ENCODE measurements at regions not wholly inside any gene's neighbourhood (a gene's known extent, or its start where the extent isn't known, plus 50 kb on each side); places are given as distances from the start of the nearest gene placed in this dataset.

- ChIA-PET CTCF (no interaction called here), POLR2A (no interaction called here)
- TF ChIP-seq FOSB (CRISPR knock-in tag; IDR thresholded peaks at IDR 0.05) = no peak
- TF ChIP-seq, protein P1, sequence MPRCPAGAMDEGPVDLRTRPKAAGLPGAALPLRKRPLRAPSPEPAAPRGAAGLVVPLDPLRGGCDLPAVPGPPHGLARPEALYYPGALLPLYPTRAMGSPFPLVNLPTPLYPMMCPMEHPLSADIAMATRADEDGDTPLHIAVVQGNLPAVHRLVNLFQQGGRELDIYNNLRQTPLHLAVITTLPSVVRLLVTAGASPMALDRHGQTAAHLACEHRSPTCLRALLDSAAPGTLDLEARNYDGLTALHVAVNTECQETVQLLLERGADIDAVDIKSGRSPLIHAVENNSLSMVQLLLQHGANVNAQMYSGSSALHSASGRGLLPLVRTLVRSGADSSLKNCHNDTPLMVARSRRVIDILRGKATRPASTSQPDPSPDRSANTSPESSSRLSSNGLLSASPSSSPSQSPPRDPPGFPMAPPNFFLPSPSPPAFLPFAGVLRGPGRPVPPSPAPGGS (IDR thresholded peaks at IDR 0.05) = no peak
- Histone ChIP-seq H3K4me3 (no peak overlapping the region), H3K9me3 (no peaks in the 10 kb centered on the region), H3K4me1 (no peaks in the 10 kb centered on the region), H3K27ac (no peak overlapping the region), H3K4me2 (no peak overlapping the region)
- no peak for ATAC-seq
- FAIRE-seq = no peak
- no peak for DNase-seq (ENCODE audit: low read depth in 1 of 2, low spot score in 1 of 2)
Measured at GRCh38 chr4:35867057-35867456, 377.3 kb downstream of the ARAP2 start.

- POLR2A ChIA-PET = no interaction called here
- DNase-seq (ENCODE audit: low read depth in 1 of 2, low spot score in 1 of 2) = no peak
Measured at GRCh38 chr4:35872273-35872672, 372.0 kb downstream of the ARAP2 start.

GRCh38 chr4:35879479-35879878, 364.8 kb downstream of the ARAP2 start:
- DNase-seq (ENCODE audit: low read depth in 1 of 2, low spot score in 1 of 2) (no peak), FAIRE-seq (no peak), ATAC-seq (no peak)
- CTCF ChIA-PET = no interaction called here
- Histone ChIP-seq H3K4me3 (no peak overlapping the region), H3K4me2 (no peak overlapping the region), H3K27ac (no peak overlapping the region), H3K4me1 (no peaks in the 10 kb centered on the region), H3K9me3 (no peaks in the 10 kb centered on the region)
- TF ChIP-seq JUNB (IDR thresholded peaks at IDR 0.05) = no peak
- no peak for TF ChIP-seq ESRRA (IDR thresholded peaks at IDR 0.05; ENCODE audit: borderline replicate concordance, low read length)
- no peak for TF ChIP-seq HOXB5 (CRISPR knock-in tag; IDR thresholded peaks at IDR 0.05)
- TF ChIP-seq EP300 (IDR thresholded peaks at IDR 0.05) = no peak
- TF ChIP-seq, protein P2, sequence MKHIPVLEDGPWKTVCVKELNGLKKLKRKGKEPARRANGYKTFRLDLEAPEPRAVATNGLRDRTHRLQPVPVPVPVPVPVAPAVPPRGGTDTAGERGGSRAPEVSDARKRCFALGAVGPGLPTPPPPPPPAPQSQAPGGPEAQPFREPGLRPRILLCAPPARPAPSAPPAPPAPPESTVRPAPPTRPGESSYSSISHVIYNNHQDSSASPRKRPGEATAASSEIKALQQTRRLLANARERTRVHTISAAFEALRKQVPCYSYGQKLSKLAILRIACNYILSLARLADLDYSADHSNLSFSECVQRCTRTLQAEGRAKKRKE (CRISPR knock-in tag; IDR thresholded peaks at IDR 0.05; ENCODE audit: low read depth) = no peak
- TF ChIP-seq, protein P3, sequence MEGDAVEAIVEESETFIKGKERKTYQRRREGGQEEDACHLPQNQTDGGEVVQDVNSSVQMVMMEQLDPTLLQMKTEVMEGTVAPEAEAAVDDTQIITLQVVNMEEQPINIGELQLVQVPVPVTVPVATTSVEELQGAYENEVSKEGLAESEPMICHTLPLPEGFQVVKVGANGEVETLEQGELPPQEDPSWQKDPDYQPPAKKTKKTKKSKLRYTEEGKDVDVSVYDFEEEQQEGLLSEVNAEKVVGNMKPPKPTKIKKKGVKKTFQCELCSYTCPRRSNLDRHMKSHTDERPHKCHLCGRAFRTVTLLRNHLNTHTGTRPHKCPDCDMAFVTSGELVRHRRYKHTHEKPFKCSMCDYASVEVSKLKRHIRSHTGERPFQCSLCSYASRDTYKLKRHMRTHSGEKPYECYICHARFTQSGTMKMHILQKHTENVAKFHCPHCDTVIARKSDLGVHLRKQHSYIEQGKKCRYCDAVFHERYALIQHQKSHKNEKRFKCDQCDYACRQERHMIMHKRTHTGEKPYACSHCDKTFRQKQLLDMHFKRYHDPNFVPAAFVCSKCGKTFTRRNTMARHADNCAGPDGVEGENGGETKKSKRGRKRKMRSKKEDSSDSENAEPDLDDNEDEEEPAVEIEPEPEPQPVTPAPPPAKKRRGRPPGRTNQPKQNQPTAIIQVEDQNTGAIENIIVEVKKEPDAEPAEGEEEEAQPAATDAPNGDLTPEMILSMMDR (IDR thresholded peaks at IDR 0.05) = no peak
- TF ChIP-seq FOXS1 (CRISPR knock-in tag; IDR thresholded peaks at IDR 0.05) = no peak
- TF ChIP-seq HOXA7 (CRISPR knock-in tag; IDR thresholded peaks at IDR 0.05) = no peak
- TF ChIP-seq E2F6 (IDR thresholded peaks at IDR 0.05; ENCODE audit: borderline replicate concordance, low read depth) = no peak
- no peak for TF ChIP-seq MAFK (IDR thresholded peaks at IDR 0.05; ENCODE audit: partially characterized antibody)
- no peak for TF ChIP-seq HES2 (IDR thresholded peaks at IDR 0.05)
- 23% methylated on average over 4 of the region's 6 CpGs for WGBS (ENCODE audit: missing lambda C conversion rate)
- POLR2A ChIA-PET = no interaction called here

More at GRCh38 chr4:35872273-35872672, 372.0 kb downstream of the ARAP2 start:
- WGBS (ENCODE audit: missing lambda C conversion rate) = 60% methylated on average over 1 of the region's 1 CpG
- H3K27ac ChIP-seq = no peak overlapping the region
- no peak overlapping the region for H3K4me3 ChIP-seq
- CTCF ChIA-PET = no interaction called here
- no peaks in the 10 kb centered on the region for H3K9me3 ChIP-seq
- no peak overlapping the region for H3K4me2 ChIP-seq
- H3K4me1 ChIP-seq = no peaks in the 10 kb centered on the region
- ATAC-seq = no peak
- TF ChIP-seq RAD21 (conservative IDR thresholded peaks at IDR 0.05 in 1 of 2, IDR thresholded peaks at IDR 0.05 in 1 of 2) = no peak
- TF ChIP-seq RFX5 (IDR thresholded peaks at IDR 0.05) = no peak
- TF ChIP-seq HOXA7 (CRISPR knock-in tag; IDR thresholded peaks at IDR 0.05) = no peak
- no peak for TF ChIP-seq MYC (IDR thresholded peaks at IDR 0.05; ENCODE audit: borderline replicate concordance, low read length)
- no peak for TF ChIP-seq PHF8 (IDR thresholded peaks at IDR 0.05; ENCODE audit: borderline replicate concordance, low read depth)
- TF ChIP-seq, protein P1 (IDR thresholded peaks at IDR 0.05) = no peak
- TF ChIP-seq ZSCAN20 (CRISPR knock-in tag; IDR thresholded peaks at IDR 0.05) = no peak
- TF ChIP-seq FOXS1 (CRISPR knock-in tag; IDR thresholded peaks at IDR 0.05) = no peak
- no peak for TF ChIP-seq RARB (CRISPR knock-in tag; IDR thresholded peaks at IDR 0.05)
- no peak for TF ChIP-seq SREBF2 (IDR thresholded peaks at IDR 0.05)
- TF ChIP-seq JUNB (IDR thresholded peaks at IDR 0.05) = no peak
- no peak for TF ChIP-seq NFE2L2 (conservative IDR thresholded peaks at IDR 0.05; ENCODE audit: low read length)
- TF ChIP-seq, protein P3 (IDR thresholded peaks at IDR 0.05) = no peak
- no peak for TF ChIP-seq JUN (IDR thresholded peaks at IDR 0.05)
- TF ChIP-seq TFCP2L1 (CRISPR knock-in tag; IDR thresholded peaks at IDR 0.05) = no peak
- FAIRE-seq = no peak
